PFSK-1 (cell line): ENCODE measurements at regions not wholly inside any gene's neighbourhood (a gene's known extent, or its start where the extent isn't known, plus 50 kb on each side); places are given as distances from the start of the nearest gene placed in this dataset.

Source experiments
- FOXP2 ChIP-seq: optimal IDR thresholded peaks from 2 replicates; pipeline ENCODE3; 2011; ENCODE audit warnings: borderline replicate concordance, control low read depth, inconsistent platforms; ENCODE audit not compliant: insufficient read depth; ENCODE audit errors: extremely low read length, extremely low read depth
- POLR2AphosphoS5 ChIP-seq: IDR thresholded peaks from 2 replicates; pipeline ENCODE4 v1.6.1; 2012; ENCODE audit warnings: low read depth, mild to moderate bottlenecking, control low read depth, low read length, moderate library complexity
- REST ChIP-seq, 2 experiments: IDR thresholded peaks; 2 replicates each; pipeline versions ENCODE4 v1.6.1 to v1.8.0; 2011 to 2012; ENCODE audit warnings: low read depth in 2 of 2, low read length in 2 of 2, control low read depth in 1 of 2, inconsistent platforms in 1 of 2, mild to moderate bottlenecking in 1 of 2, moderate library complexity in 1 of 2; ENCODE audit not compliant: insufficient read depth in 1 of 2
- SIN3A ChIP-seq: IDR thresholded peaks from 2 replicates; pipeline ENCODE4 v1.6.1; 2012; ENCODE audit warnings: mild to moderate bottlenecking, low read length, moderate library complexity, borderline replicate concordance; ENCODE audit not compliant: insufficient read depth
- TAF1 ChIP-seq: IDR thresholded peaks from 2 replicates; pipeline ENCODE4 v1.6.1; 2012; ENCODE audit warnings: low read length, control low read depth, borderline replicate concordance; ENCODE audit not compliant: insufficient read depth

- TF ChIP-seq FOXP2 (no peak), POLR2AphosphoS5 (no peak), SIN3A (no peak), TAF1 (no peak), REST (IDR thresholded peaks at IDR 0.05; ENCODE audit: insufficient read depth in 1 of 2, low read depth in 2 of 2, low read length in 2 of 2) (no peak)
Observed at GRCh38 chr5:152046361-152046760, 121.7 kb upstream of the GLRA1 start.

GRCh38 chr5:152016421-152016820, 91.8 kb upstream of the GLRA1 start:
- TF ChIP-seq REST (IDR thresholded peaks at IDR 0.05; ENCODE audit: insufficient read depth in 1 of 2, low read depth in 2 of 2, low read length in 2 of 2) (no peak), FOXP2 (no peak), TAF1 (no peak), SIN3A (no peak), POLR2AphosphoS5 (no peak)

GRCh38 chr5:152007653-152008335, 83.1 kb upstream of the GLRA1 start:
- TF ChIP-seq REST (IDR thresholded peaks at IDR 0.05; ENCODE audit: insufficient read depth in 1 of 2, low read depth in 2 of 2, low read length in 2 of 2) (no peak), FOXP2 (no peak), POLR2AphosphoS5 (no peak), SIN3A (no peak), TAF1 (no peak)

- TF ChIP-seq FOXP2 (no peak), REST (IDR thresholded peaks at IDR 0.05; ENCODE audit: insufficient read depth in 1 of 2, low read depth in 2 of 2, low read length in 2 of 2) (no peak), TAF1 (no peak), SIN3A (no peak), POLR2AphosphoS5 (no peak)
Observed at GRCh38 chr5:152004095-152004494, 79.4 kb upstream of the GLRA1 start.
